NCI-H2081 (cell line): ENCODE measurements at regions not wholly inside any gene's neighbourhood (a gene's known extent, or its start where the extent isn't known, plus 50 kb on each side); places are given as distances from the start of the nearest gene placed in this dataset.

ENCODE experiments used
- DNase-seq, 2 experiments: peaks; one replicate each; lab custom pipeline; 2025; lab: John Stamatoyannopoulos, UW

- DNase-seq = no peak
Observed at GRCh38 chr5:173830421-173830820, 57.7 kb upstream of the CPEB4 start.

- no peak for DNase-seq
Observed at GRCh38 chr5:173831196-173831914, 56.8 kb upstream of the CPEB4 start.

- DNase-seq = no peak
Observed at GRCh38 chr5:173832386-173832785, 55.8 kb upstream of the CPEB4 start.

GRCh38 chr5:173833196-173833985 lies 54.8 kb upstream of the CPEB4 start:
- DNase-seq = no peak

GRCh38 chr5:173834071-173834771 lies 53.9 kb upstream of the CPEB4 start:
- DNase-seq = no peak

- DNase-seq = no peak
Observed at GRCh38 chr5:173835131-173835530, 53.0 kb upstream of the CPEB4 start.

- no peak for DNase-seq
Observed at GRCh38 chr5:173835661-173836060, 52.5 kb upstream of the CPEB4 start.

GRCh38 chr5:173837654-173838053 lies 50.5 kb upstream of the CPEB4 start:
- DNase-seq = no peak
